Astrocyte (in vitro differentiated cells and primary cell): ENCODE measurements at regions not wholly inside any gene's neighbourhood (a gene's known extent, or its start where the extent isn't known, plus 50 kb on each side); places are given as distances from the start of the nearest gene placed in this dataset.

Source experiments
- CTCF ChIP-seq: IDR thresholded peaks from 2 replicates; pipeline ENCODE4 v1.5.1; 2011; ENCODE audit warnings: low read depth, mild to moderate bottlenecking, inconsistent platforms, low read length, moderate library complexity; ENCODE audit not compliant: insufficient read depth
- EZH2 ChIP-seq: IDR thresholded peaks from 2 replicates; pipeline ENCODE4 v1.6.1; 2012; ENCODE audit warnings: mild to moderate bottlenecking, low read length, inconsistent platforms; ENCODE audit not compliant: insufficient read depth

GRCh38 chr9:36734737-36735136, 162.0 kb downstream of the MELK start:
- TF ChIP-seq CTCF, result no peak
- no peak for TF ChIP-seq EZH2
